OCI-LY7 (cell line): ENCODE measurements at regions not wholly inside any gene's neighbourhood (a gene's known extent, or its start where the extent isn't known, plus 50 kb on each side); places are given as distances from the start of the nearest gene placed in this dataset.

Experiments
- BruUV-seq: library from RNA; stranded (reverse); fragments of 400-500 nt; replicated peaks from 2 replicates; lab custom pipeline; 2021; lab: Mats Ljungman, UMichigan
- CTCF ChIA-PET: fragments of 300-600 bp; sonication (Branson Sonifier 250); formaldehyde crosslinking; loops from one replicate; lab custom pipeline; 2022; ENCODE audit warnings: antibody characterized with exemption; ENCODE audit not compliant: unreplicated experiment; lab: Charles Lee
- POLR2A ChIA-PET: fragments of 300-600 bp; sonication (Branson Sonifier 250); formaldehyde crosslinking; loops from one replicate; lab custom pipeline; 2022; ENCODE audit warnings: antibody characterized with exemption; lab: Charles Lee
- DNase-seq: peaks from one replicate; pipeline ENCODE4 v3.0.0-alpha.2; 2015; ENCODE audit warnings: low spot score
- H2AFZ ChIP-seq: fragments of 200-600 bp; sonication (generic), shearing (Covaris generic); 2 replicates; pipeline ENCODE4 v1.6.1; 2014; ENCODE audit warnings: mild to moderate bottlenecking, antibody characterized with exemption, low read length, moderate library complexity
- H3K27ac ChIP-seq: fragments of 200-600 bp; sonication (generic); 2 replicates; pipeline ENCODE4 v1.5.1; 2014; ENCODE audit warnings: mixed run types, low read depth, mild to moderate bottlenecking, moderate library complexity, low read length, inconsistent platforms; ENCODE audit not compliant: poor library complexity, severe bottlenecking
- H3K36me3 ChIP-seq: fragments of 200-600 bp; sonication (generic); 2 replicates; pipeline ENCODE4 v1.6.1; 2014; ENCODE audit warnings: mild to moderate bottlenecking, antibody characterized with exemption, low read length, moderate library complexity, mixed read lengths; ENCODE audit not compliant: insufficient read depth
- H3K4me1 ChIP-seq: fragments of 200-600 bp; sonication (generic); 2 replicates; pipeline ENCODE4 v1.5.1; 2014; ENCODE audit warnings: mild to moderate bottlenecking, low read length; ENCODE audit not compliant: insufficient read depth, poor library complexity, severe bottlenecking
- H3K4me2 ChIP-seq: fragments of 200-600 bp; sonication (generic); 2 replicates; pipeline ENCODE4 v1.6.1; 2014; ENCODE audit warnings: mild to moderate bottlenecking, low read length
- H3K4me3 ChIP-seq: fragments of 200-600 bp; sonication (generic); 2 replicates; pipeline ENCODE4 v1.5.1; 2014; ENCODE audit warnings: mild to moderate bottlenecking, low read depth, low read length; ENCODE audit not compliant: poor library complexity, severe bottlenecking
- H3K79me2 ChIP-seq: fragments of 200-600 bp; sonication (generic); 2 replicates; pipeline ENCODE4 v1.6.1; 2016; ENCODE audit warnings: low read depth, mild to moderate bottlenecking, low read length, moderate library complexity, mixed read lengths; ENCODE audit not compliant: insufficient read depth
- H3K9me2 ChIP-seq: fragments of 200-600 bp; sonication (generic); 2 replicates; pipeline ENCODE4 v1.6.1; 2016; ENCODE audit warnings: mild to moderate bottlenecking, low read length, mixed read lengths; ENCODE audit not compliant: insufficient read depth
- H3K9me3 ChIP-seq: fragments of 200-600 bp; sonication (generic); 2 replicates; pipeline ENCODE4 v1.6.1; 2014; ENCODE audit warnings: mild to moderate bottlenecking, mixed run types, low read length, mixed read lengths
- H4K20me1 ChIP-seq: fragments of 200-600 bp; sonication (generic); 2 replicates; pipeline ENCODE4 v1.6.1; 2014; ENCODE audit warnings: mild to moderate bottlenecking, antibody characterized with exemption, low read length, moderate library complexity, mixed read lengths; ENCODE audit not compliant: insufficient read depth
- CTCF ChIP-seq: fragments of 200-600 bp; sonication (generic); conservative IDR thresholded peaks from 2 replicates; pipeline ENCODE4 v1.5.1; 2014; ENCODE audit warnings: mild to moderate bottlenecking, antibody characterized with exemption, low read length, moderate library complexity, mixed read lengths
- EZH2phosphoT487 ChIP-seq: fragments of 200-600 bp; sonication (generic); IDR thresholded peaks from 2 replicates; pipeline ENCODE4 v1.6.1; 2018; ENCODE audit warnings: low read depth, borderline replicate concordance, mild to moderate bottlenecking, mixed run types, antibody characterized with exemption, low read length, moderate library complexity, mixed read lengths
- intact Hi-C: fragments of 100-400 bp; cut with micrococcal nuclease; formaldehyde crosslinking; loops from one replicate; pipeline ENCODE4 v1.10.0; 2022; ENCODE audit not compliant: unreplicated experiment

DNA sequence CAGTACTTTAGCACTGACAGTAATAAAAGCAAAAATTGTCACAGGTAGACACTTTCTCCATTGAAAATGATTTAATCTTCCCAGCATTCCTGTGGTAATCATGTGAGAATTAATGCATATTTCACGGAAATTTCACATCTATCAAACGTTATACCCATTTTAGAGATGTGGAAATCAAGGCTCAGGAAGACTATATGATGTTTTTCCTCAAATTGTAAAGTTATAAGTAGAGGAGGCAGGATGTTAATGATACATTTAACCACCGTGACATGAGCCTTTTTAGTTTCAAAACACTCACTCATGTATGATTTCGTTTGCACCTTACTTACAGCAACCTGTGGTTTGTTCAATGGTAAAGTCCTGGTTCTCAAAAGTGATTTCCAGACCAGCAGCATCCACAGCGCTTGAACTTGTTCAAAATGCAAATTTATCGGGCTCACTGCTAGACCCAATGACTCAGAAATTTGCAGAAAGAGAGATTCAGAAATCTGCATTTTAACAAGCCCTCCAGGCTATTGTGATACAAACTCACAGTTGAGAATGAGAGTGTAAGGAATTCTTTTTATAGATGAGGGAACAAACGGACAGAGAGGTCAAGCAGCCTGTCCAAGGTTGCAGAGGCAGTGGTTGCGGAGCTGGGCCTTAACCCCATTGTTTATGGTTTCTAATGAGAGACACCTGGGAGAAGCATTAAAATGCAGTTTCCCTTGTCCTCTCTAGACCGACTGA, 654.8 kb upstream of the TBX3 start:
- TF ChIP-seq CTCF (no peak), EZH2phosphoT487 (no peak)
- H3K9me2 ChIP-seq, result no peaks in the 10 kb centered on the region
- intact Hi-C loops, result no loop called here
- no TSS peak for BruUV-seq
- H3K27ac ChIP-seq, result no peak overlapping the region
- H3K79me2 ChIP-seq, result no peaks in the 10 kb centered on the region
- H3K36me3 ChIP-seq, result no peaks in the 10 kb centered on the region
- H4K20me1 ChIP-seq, result no peaks in the 10 kb centered on the region
- no peak overlapping the region for H3K4me2 ChIP-seq
- H3K4me1 ChIP-seq, result no peaks in the 10 kb centered on the region
- CTCF ChIA-PET, result no interaction called here
- DNase-seq, result no peak
- H3K4me3 ChIP-seq, result no peak overlapping the region
- no peaks in the 10 kb centered on the region for H3K9me3 ChIP-seq
- no peak overlapping the region for H2AFZ ChIP-seq
- POLR2A ChIA-PET, result no interaction called here

DNA sequence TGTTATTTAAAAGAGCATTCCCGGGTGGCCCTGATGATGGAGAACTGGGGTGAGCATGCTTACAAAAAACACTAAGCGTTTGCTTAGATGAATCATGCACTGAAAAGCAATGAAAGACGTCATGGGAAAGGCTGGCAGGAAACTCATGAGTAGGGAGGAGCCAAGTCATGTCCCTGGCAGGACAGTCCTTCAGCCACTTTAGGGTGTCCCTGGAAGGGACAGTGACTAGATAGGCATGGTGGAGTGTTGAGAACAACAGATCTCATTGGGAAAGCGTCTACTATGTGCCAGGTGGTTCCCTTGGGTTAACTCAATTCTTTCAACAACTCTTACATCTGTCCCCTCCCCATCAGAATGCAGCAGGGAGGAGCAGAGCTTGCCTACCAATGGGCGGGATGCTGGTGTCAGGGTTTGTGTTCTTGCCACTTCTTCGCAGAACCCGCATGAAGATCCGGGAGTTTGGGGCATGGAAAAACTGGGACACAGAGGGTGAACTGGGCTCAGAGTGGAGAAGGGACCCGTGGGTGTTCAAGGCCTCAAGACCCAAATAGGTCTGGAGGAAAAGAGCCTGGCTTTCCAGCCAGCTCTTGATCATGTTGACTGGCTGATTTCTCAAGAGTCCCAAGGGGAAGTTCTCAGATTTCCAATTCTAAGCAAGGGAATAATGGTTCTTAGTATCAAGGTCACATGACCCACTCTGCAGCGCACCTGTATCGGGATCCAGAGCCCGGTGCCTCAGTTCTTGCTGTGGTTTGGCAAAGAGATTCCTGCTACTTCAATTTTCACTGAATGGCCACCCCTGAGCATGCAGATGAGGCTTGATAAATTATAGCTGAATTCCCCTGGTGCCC, 653.9 kb upstream of the TBX3 start:
- no peaks in the 10 kb centered on the region for H3K79me2 ChIP-seq
- H4K20me1 ChIP-seq, result no peaks in the 10 kb centered on the region
- H2AFZ ChIP-seq, result no peak overlapping the region
- H3K4me3 ChIP-seq, result no peak overlapping the region
- no peaks in the 10 kb centered on the region for H3K9me3 ChIP-seq
- intact Hi-C loops, result no loop called here
- DNase-seq, result no peak
- no peak overlapping the region for H3K27ac ChIP-seq
- BruUV-seq, result no TSS peak
- POLR2A ChIA-PET, result no interaction called here
- no peaks in the 10 kb centered on the region for H3K4me1 ChIP-seq
- H3K4me2 ChIP-seq, result no peak overlapping the region
- H3K36me3 ChIP-seq, result no peaks in the 10 kb centered on the region
- TF ChIP-seq CTCF (no peak), EZH2phosphoT487 (no peak)
- CTCF ChIA-PET, result no interaction called here
- H3K9me2 ChIP-seq, result no peaks in the 10 kb centered on the region

DNA sequence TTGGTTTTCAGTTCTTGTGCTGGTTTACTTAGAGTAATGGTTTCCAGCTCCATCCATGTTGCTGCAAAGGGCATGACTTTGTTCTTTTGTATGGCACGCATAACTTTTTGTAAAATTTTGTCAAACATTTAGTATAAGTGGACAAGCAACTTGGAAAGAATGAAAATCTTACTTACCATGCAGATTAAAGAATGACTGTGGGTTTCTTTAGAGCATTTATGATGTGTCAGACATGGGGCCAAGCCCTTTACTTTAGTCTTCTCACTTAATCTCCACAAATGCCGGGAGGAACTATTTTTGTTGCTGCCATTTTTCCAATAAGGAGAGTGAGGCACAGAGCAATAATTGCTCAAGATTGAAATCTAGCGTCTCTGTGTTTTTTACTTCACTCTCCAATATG, 652.5 kb upstream of the TBX3 start:
- no TSS peak for BruUV-seq
- Histone ChIP-seq H3K79me2 (no peaks in the 10 kb centered on the region), H3K4me1 (no peaks in the 10 kb centered on the region), H2AFZ (no peak overlapping the region), H3K4me2 (no peak overlapping the region), H4K20me1 (no peaks in the 10 kb centered on the region), H3K9me2 (no peaks in the 10 kb centered on the region), H3K27ac (no peak overlapping the region), H3K36me3 (no peaks in the 10 kb centered on the region), H3K4me3 (no peak overlapping the region), H3K9me3 (no peaks in the 10 kb centered on the region)
- POLR2A ChIA-PET, result no interaction called here
- intact Hi-C loops, result no loop called here
- DNase-seq, result no peak
- TF ChIP-seq CTCF (no peak), EZH2phosphoT487 (no peak)
- CTCF ChIA-PET, result no interaction called here
